ENCODE measurements at regions not wholly inside any gene's neighbourhood (a gene's known extent, or its start where the extent isn't known, plus 50 kb on each side); places are given as distances from the start of the nearest gene placed in this dataset.

GRCh38 chr10:61543831-61544230 lies 90.7 kb upstream of the TMEM26 start:
- RAD21 ChIA-PET (ENCODE audit: unreplicated experiment): no interaction called here
- intact Hi-C loops (cut with micrococcal nuclease; ENCODE audit: unreplicated experiment) (no loop called here), in situ Hi-C loops (cut with MboI) (no loop called here)
- H3K9ac ChIP-seq (ENCODE audit: control insufficient read depth, insufficient read depth, low read length): no peak overlapping the region
- SMC1A ChIA-PET (ENCODE audit: uncharacterized antibody, unreplicated experiment): no interaction called here
- BruUV-seq (replicated peaks): no TSS peak
- TF ChIP-seq MAX (IDR thresholded peaks at IDR 0.05; ENCODE audit: low read depth, low read length): no peak
- no peak for TF ChIP-seq CREB1 (IDR thresholded peaks at IDR 0.05; ENCODE audit: low read depth)
- 0% methylated on average over 3 of the region's 3 CpGs for WGBS (ENCODE audit: insufficient coverage, insufficient replicate concordance, low lambda C conversion rate, missing lambda C conversion rate)
- no peaks in the 10 kb centered on the region for H3K4me1 ChIP-seq (ENCODE audit: control insufficient read depth, insufficient read depth, low read length)
- CTCF ChIA-PET: no interaction called here
- H3K27ac ChIP-seq (ENCODE audit: control insufficient read depth, insufficient read depth): no peak overlapping the region
- POLR2A ChIA-PET: no interaction called here
- H3K4me2 ChIP-seq (ENCODE audit: control insufficient read depth, insufficient read depth): no peak overlapping the region
- H3K27me3 ChIP-seq (replicated peaks in 1 of 2; ENCODE audit: control insufficient read depth in 2 of 2, insufficient read depth in 2 of 2, low read length in 1 of 2): no peaks in the 10 kb centered on the region
- no peak overlapping the region for H2AFZ ChIP-seq (ENCODE audit: control insufficient read depth, low read depth, low read length)
- no peaks in the 10 kb centered on the region for H3K9me3 ChIP-seq (replicated peaks; ENCODE audit: control insufficient read depth, insufficient read depth, low read length)
- peak; percentile 65 for ATAC-seq
- H3K4me3 ChIP-seq: no peak overlapping the region
- no peaks in the 10 kb centered on the region for H3K79me2 ChIP-seq (ENCODE audit: control insufficient read depth, insufficient read depth, low read length)
- no peak for FAIRE-seq
- H3K36me3 ChIP-seq (ENCODE audit: control insufficient read depth in 2 of 2, insufficient read depth in 2 of 2, low read length in 1 of 2): no peaks in the 10 kb centered on the region
- no peak for DNase-seq (ENCODE audit: low read depth, low spot score)
- no peaks in the 10 kb centered on the region for H4K20me1 ChIP-seq (ENCODE audit: control insufficient read depth, insufficient read depth)

GRCh38 chr10:61542596-61542995 lies 89.4 kb upstream of the TMEM26 start:
- CTCF ChIA-PET: interaction anchor here (1.1 kb wide), 1 partner anchor 46 kb away, joined by 3 read pairs; no protein-coding TSS in a partner anchor
- SMC1A ChIA-PET (ENCODE audit: uncharacterized antibody, unreplicated experiment): no interaction called here
- BruUV-seq (replicated peaks): no TSS peak
- TF ChIP-seq HCFC1 (IDR thresholded peaks at IDR 0.05; ENCODE audit: low read length) (no peak), MEF2A (IDR thresholded peaks at IDR 0.05; ENCODE audit: insufficient read depth, low read depth, low read length) (no peak), BHLHE40 (IDR thresholded peaks at IDR 0.05; ENCODE audit: borderline replicate concordance in 1 of 2, low read depth in 2 of 2, low read length in 1 of 2) (no peak), RUNX3 (IDR thresholded peaks at IDR 0.05; ENCODE audit: low read length) (no peak), ESRRA (IDR thresholded peaks at IDR 0.05; ENCODE audit: low read length) (no peak), USF1 (IDR thresholded peaks at IDR 0.05; ENCODE audit: borderline replicate concordance, extremely low read length, insufficient read depth, low read depth, low read length) (no peak), SPI1 (IDR thresholded peaks at IDR 0.05; ENCODE audit: borderline replicate concordance, insufficient read depth, low read depth, low read length) (no peak), NFIC (IDR thresholded peaks at IDR 0.05; ENCODE audit: low read depth, low read length) (no peak), E4F1 (IDR thresholded peaks at IDR 0.05; ENCODE audit: borderline replicate concordance, partially characterized antibody) (no peak), YBX1 (IDR thresholded peaks at IDR 0.05) (no peak), HSF1 (IDR thresholded peaks at IDR 0.05; ENCODE audit: low read depth, low read length) (no peak), RBBP5 (conservative IDR thresholded peaks at IDR 0.05) (no peak), GABPA (IDR thresholded peaks at IDR 0.05; ENCODE audit: low read depth) (no peak)

More at GRCh38 chr10:61542596-61542995, 89.4 kb upstream of the TMEM26 start:
- ChIA-PET POLR2A (no interaction called here), RAD21 (ENCODE audit: unreplicated experiment) (no interaction called here)
- no peaks in the 10 kb centered on the region for H4K20me1 ChIP-seq (ENCODE audit: control insufficient read depth, insufficient read depth)
- H3K27ac ChIP-seq (ENCODE audit: control insufficient read depth, insufficient read depth): no peak overlapping the region
- H3K4me2 ChIP-seq (ENCODE audit: control insufficient read depth, insufficient read depth): no peak overlapping the region
- DNase-seq (ENCODE audit: low read depth, low spot score): no peak
- no peaks in the 10 kb centered on the region for H3K27me3 ChIP-seq (replicated peaks in 1 of 2; ENCODE audit: control insufficient read depth in 2 of 2, insufficient read depth in 2 of 2, low read length in 1 of 2)
- FAIRE-seq: no peak
- no peaks in the 10 kb centered on the region for H3K9me3 ChIP-seq (replicated peaks; ENCODE audit: control insufficient read depth, insufficient read depth, low read length)
- H2AFZ ChIP-seq (ENCODE audit: control insufficient read depth, low read depth, low read length): no peak overlapping the region
- no peak overlapping the region for H3K4me3 ChIP-seq
- H3K79me2 ChIP-seq (ENCODE audit: control insufficient read depth, insufficient read depth, low read length): no peaks in the 10 kb centered on the region
- intact Hi-C loops (cut with micrococcal nuclease; ENCODE audit: unreplicated experiment) (no loop called here), in situ Hi-C loops (cut with MboI) (no loop called here)
- no peak for ATAC-seq
- H3K4me1 ChIP-seq (ENCODE audit: control insufficient read depth, insufficient read depth, low read length): no peaks in the 10 kb centered on the region
- H3K36me3 ChIP-seq (ENCODE audit: control insufficient read depth in 2 of 2, insufficient read depth in 2 of 2, low read length in 1 of 2): no peaks in the 10 kb centered on the region
- H3K9ac ChIP-seq (ENCODE audit: control insufficient read depth, insufficient read depth, low read length): no peak overlapping the region
